Activated B cell treated with CpG ODN at 0.5 μM for 24 hours (primary cell): ENCODE measurements at regions not wholly inside any gene's neighbourhood (a gene's known extent, or its start where the extent isn't known, plus 50 kb on each side); places are given as distances from the start of the nearest gene placed in this dataset.

ENCODE experiments used
- ATAC-seq: fragments of 200-7000 bp; cut with Tn5 transposase; one replicate; pipeline ENCODE4 v1.10.0; 2021; ENCODE audit warnings: low read depth, mild to moderate bottlenecking, moderate library complexity
- CTCF ChIA-PET: fragments of 350-600 bp; sonication (Branson Sonifier 250); formaldehyde crosslinking; loops from one replicate; lab custom pipeline; 2021; ENCODE audit warnings: antibody characterized with exemption; lab: Charles Lee
- POLR2A ChIA-PET: fragments of 350-600 bp; sonication (Branson Sonifier 250); formaldehyde crosslinking; loops from one replicate; lab custom pipeline; 2021; ENCODE audit warnings: antibody characterized with exemption; lab: Charles Lee
- DNase-seq: peaks from one replicate; pipeline ENCODE4 v3.0.0; 2022
- H3K27ac Mint-ChIP-seq: one replicate; pipeline ENCODE4 v1.8.0; 2020; ENCODE audit warnings: mixed read lengths
- H3K27me3 Mint-ChIP-seq: one replicate; pipeline ENCODE4 v1.8.0; 2021; ENCODE audit warnings: mixed read lengths
- H3K36me3 Mint-ChIP-seq: one replicate; pipeline ENCODE4 v1.8.0; 2021; ENCODE audit warnings: low read depth, mixed read lengths
- H3K4me1 Mint-ChIP-seq: one replicate; pipeline ENCODE4 v1.8.0; 2021; ENCODE audit warnings: mixed read lengths
- H3K4me3 Mint-ChIP-seq: one replicate; pipeline ENCODE4 v1.8.0; 2020; ENCODE audit warnings: mild to moderate bottlenecking, mixed read lengths
- H3K9me3 Mint-ChIP-seq: one replicate; pipeline ENCODE4 v1.8.0; 2020; ENCODE audit warnings: mixed read lengths
- intact Hi-C: fragments of 100-400 bp; cut with micrococcal nuclease; formaldehyde crosslinking; loops from one replicate; pipeline ENCODE4 v1.15.1; 2024
- TF ChIP-seq, protein P1 (sequence below): fragments of 200-600 bp; IDR thresholded peaks from one replicate; pipeline ENCODE4 v1.8.0; 2022; ENCODE audit warnings: antibody characterized with exemption, mild to moderate bottlenecking

DNA sequence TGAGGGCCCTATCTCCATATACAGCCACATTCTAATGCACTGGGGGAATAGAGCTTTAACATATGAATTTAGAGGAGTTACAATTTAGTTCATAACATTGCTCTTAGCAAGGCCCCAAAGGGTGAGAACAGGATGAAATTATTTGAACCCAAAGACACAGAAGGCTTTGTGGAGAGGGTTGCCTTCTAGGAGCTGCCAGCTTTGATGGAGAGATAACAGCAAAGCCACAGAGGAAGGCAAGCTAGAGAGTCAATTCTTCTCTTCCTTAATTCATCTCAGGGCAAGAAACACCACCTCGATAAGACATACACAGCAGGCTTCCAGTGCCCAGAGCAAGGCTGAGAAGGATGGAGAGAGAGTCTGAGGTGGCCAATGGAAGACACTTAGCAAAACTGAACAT, 94.8 kb upstream of the TMPRSS15 start:
- ATAC-seq (no peak), DNase-seq (no peak)
- Mint-ChIP-seq H3K27me3 (no peaks in the 10 kb centered on the region), H3K27ac (no peak overlapping the region), H3K4me3 (no peak overlapping the region), H3K9me3 (no peaks in the 10 kb centered on the region), H3K4me1 (no peaks in the 10 kb centered on the region), H3K36me3 (no peaks in the 10 kb centered on the region)
- ChIA-PET CTCF (interaction anchor here (1.1 to 1.7 kb wide), 2 partner anchors 23 to 110 kb away, joined by 4 read pairs; no protein-coding TSS in a partner anchor), POLR2A (no interaction called here)
- intact Hi-C loops: loop anchor here (5.0 to 10.0 kb wide), 2 partner anchors 111 to 204 kb away; no protein-coding TSS in a partner anchor
- TF ChIP-seq, protein P1, sequence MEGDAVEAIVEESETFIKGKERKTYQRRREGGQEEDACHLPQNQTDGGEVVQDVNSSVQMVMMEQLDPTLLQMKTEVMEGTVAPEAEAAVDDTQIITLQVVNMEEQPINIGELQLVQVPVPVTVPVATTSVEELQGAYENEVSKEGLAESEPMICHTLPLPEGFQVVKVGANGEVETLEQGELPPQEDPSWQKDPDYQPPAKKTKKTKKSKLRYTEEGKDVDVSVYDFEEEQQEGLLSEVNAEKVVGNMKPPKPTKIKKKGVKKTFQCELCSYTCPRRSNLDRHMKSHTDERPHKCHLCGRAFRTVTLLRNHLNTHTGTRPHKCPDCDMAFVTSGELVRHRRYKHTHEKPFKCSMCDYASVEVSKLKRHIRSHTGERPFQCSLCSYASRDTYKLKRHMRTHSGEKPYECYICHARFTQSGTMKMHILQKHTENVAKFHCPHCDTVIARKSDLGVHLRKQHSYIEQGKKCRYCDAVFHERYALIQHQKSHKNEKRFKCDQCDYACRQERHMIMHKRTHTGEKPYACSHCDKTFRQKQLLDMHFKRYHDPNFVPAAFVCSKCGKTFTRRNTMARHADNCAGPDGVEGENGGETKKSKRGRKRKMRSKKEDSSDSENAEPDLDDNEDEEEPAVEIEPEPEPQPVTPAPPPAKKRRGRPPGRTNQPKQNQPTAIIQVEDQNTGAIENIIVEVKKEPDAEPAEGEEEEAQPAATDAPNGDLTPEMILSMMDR: no peak

GRCh38 chr21:18499761-18500376, 96.3 kb upstream of the TMPRSS15 start:
- no peak overlapping the region for H3K4me3 Mint-ChIP-seq
- no peaks in the 10 kb centered on the region for H3K36me3 Mint-ChIP-seq
- ChIA-PET POLR2A (no interaction called here), CTCF (interaction anchor here (0.8 to 1.0 kb wide), 2 partner anchors 8 to 1944 kb away, joined by 3 to 4 read pairs; no protein-coding TSS in a partner anchor)
- DNase-seq (no peak), ATAC-seq (no peak)
- no peak overlapping the region for H3K27ac Mint-ChIP-seq
- TF ChIP-seq, protein P1: no peak
- no peaks in the 10 kb centered on the region for H3K27me3 Mint-ChIP-seq
- no peaks in the 10 kb centered on the region for H3K4me1 Mint-ChIP-seq
- intact Hi-C loops: loop anchor here (5.0 to 10.0 kb wide), 2 partner anchors 113 to 205 kb away; no protein-coding TSS in a partner anchor
- H3K9me3 Mint-ChIP-seq: no peaks in the 10 kb centered on the region

GRCh38 chr21:18518054-18518481, 114.5 kb upstream of the TMPRSS15 start:
- Mint-ChIP-seq H3K4me1 (no peaks in the 10 kb centered on the region), H3K36me3 (no peaks in the 10 kb centered on the region), H3K27ac (no peak overlapping the region), H3K27me3 (no peaks in the 10 kb centered on the region), H3K4me3 (no peak overlapping the region), H3K9me3 (no peaks in the 10 kb centered on the region)
- POLR2A ChIA-PET: no interaction called here
- TF ChIP-seq, protein P1: no peak
- CTCF ChIA-PET: no interaction called here
- DNase-seq (no peak), ATAC-seq (no peak)
- intact Hi-C loops: no loop called here

DNA sequence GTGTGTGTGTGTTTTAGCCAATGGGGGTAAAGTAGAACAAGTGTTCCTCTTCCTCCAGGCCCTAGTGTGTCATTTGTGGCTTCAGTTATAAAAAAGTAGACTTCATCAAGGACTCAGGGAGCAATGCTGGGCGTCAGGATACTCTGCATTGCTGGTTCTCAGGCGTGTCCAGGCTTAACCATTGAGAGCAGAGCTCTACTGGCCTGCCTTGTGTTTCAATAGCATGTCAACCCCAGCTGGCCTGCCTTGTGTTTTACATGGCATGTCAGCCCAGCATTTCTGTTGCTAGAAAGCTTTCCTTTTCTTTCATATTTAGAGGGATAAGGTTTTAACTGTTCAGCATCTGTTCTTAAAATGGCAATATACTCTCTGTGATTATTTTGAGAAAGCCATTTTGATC, 117.6 kb upstream of the TMPRSS15 start:
- H3K9me3 Mint-ChIP-seq: no peaks in the 10 kb centered on the region
- H3K4me3 Mint-ChIP-seq: no peak overlapping the region
- TF ChIP-seq, protein P1: no peak
- H3K27me3 Mint-ChIP-seq: no peaks in the 10 kb centered on the region
- ChIA-PET POLR2A (no interaction called here), CTCF (no interaction called here)
- intact Hi-C loops: no loop called here
- no peaks in the 10 kb centered on the region for H3K4me1 Mint-ChIP-seq
- no peaks in the 10 kb centered on the region for H3K36me3 Mint-ChIP-seq
- DNase-seq: no peak
- H3K27ac Mint-ChIP-seq: no peak overlapping the region
- no peak for ATAC-seq

GRCh38 chr21:18522181-18522972, 118.8 kb upstream of the TMPRSS15 start:
- ATAC-seq (no peak), DNase-seq (no peak)
- Mint-ChIP-seq H3K27me3 (no peaks in the 10 kb centered on the region), H3K36me3 (no peaks in the 10 kb centered on the region), H3K9me3 (no peaks in the 10 kb centered on the region), H3K27ac (no peak overlapping the region), H3K4me3 (no peak overlapping the region), H3K4me1 (no peaks in the 10 kb centered on the region)
- TF ChIP-seq, protein P1: no peak
- ChIA-PET CTCF (no interaction called here), POLR2A (no interaction called here)
- intact Hi-C loops: no loop called here
